Muscle of arm (tissue), 1 donor: ENCODE measurements at regions not wholly inside any gene's neighbourhood (a gene's known extent, or its start where the extent isn't known, plus 50 kb on each side); places are given as distances from the start of the nearest gene placed in this dataset.
"Not testable (repeated sequence)": the region's sequence is repeated elsewhere in the genome, so short reads cannot be mapped to it uniquely, and the experiment has no call there.

Source experiments
- DNase-seq: peaks from one replicate; pipeline ENCODE4 v3.0.0-alpha.2; 2013

DNA sequence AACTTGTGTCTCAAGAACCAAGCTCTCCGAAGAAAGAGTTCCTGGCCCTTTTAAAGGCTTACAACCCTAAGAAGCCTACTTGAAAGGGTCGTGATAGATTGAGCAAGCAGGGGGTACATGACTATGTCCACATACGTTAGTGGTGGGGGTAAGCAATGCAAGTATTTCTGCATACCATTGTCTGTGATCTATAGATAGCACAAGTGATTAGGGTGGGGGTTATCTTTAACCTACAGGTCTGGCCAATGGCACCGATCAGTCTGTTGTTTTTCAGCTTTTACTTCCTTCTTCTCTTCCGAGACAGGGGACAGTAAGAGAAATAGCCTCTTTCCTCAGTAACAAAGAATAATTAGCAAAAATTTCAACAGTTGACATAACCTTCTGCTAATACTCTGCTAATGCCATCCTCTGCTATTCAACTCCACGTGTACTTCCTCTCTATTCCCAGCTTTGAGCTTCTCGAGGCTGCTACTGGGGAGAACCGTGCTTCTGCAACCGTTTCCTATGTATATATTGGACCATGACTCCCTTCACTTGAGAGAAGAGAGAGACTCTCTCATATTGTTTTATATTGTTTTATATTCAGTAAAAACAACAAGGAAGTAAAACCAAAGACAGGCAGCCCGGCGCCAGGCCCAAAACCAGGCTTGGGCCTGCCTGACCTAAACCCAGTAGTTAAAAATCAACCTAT is 727.7 kb upstream of the NCAM2 start:
- no peak for DNase-seq

DNA sequence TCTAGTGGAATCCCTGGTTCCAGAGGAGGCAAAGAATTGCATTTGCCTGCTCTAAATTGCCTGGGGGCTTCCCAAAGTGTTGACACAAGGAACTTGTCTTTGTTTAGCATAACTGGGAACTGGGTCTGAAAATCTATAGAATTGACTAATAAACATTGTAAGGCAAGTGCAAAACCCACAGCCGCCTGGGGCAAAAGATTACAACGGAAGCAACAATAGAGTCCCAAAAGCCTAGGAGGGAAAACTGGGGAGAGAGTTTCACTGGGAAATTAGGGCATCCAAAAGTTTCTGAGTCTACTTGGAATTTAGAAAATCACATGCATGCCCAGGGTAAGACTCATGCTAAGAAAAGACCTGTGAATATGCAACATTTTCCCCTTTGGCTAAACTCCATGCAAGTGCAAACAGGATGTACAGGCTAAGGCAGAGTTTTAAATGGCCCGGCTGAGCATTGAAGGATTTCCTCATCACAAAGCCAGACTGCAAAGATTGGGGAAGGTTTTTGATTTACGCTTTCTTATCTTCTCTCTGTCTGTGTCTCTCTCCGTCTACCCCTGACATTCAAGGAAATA is 725.3 kb upstream of the NCAM2 start:
- no peak for DNase-seq

DNA sequence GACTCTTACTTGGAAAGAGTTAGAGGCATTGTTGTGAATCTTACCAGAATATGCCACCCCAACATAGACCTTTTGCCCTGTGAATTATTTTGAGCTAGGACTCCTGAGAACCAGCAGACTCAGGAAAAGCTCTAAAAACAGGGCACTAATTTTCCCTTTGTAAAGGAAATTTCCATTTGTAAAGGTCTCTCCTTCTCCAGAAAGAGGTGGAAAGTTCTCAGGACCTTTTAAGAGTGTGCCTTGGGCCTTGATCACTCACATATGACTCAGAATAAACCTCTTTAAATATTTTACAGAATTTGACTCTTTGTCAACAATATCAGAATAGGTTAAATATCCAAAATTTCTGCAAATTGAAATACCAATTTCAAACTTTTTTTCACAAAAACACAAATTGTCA is 721.8 kb upstream of the NCAM2 start:
- DNase-seq, result no peak

DNA sequence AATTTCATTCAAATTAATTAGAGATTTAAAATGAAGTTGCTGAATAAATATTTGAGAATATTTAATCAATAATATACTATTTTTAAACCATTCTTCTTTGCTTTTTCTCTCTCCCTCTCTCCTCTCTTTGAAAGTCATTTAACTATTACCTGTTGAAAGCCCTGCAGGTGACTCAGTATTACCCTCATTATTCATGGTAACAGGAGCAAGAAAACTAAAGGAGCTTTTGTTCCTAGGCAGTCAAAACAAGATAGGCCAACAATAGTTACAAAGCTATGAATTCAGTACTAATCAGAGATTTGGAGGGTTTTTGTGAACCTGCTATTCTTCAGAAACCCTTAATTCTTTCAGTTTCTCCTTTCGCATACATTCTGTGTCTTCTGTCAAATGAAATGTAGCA is 721.3 kb upstream of the NCAM2 start:
- DNase-seq, result no peak

DNA sequence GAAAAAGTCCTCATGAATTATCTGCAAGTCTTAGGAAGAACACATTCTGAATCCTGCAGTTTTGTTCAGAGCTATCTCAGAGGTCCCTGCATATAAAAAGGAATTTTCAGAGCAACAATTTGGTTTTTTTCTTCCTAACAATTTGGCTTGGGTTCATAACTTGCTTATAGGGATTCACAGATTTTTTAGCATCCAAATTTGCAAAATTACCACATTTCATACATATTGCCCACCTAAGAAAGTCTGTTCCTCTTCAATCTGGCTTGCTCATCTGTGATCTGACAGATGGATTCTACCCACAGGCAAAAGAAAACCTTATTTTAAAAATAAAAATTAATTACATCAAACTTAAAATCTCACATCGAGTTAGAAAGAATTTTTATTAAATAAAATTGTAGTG is 714.4 kb upstream of the NCAM2 start:
- no peak for DNase-seq

DNA sequence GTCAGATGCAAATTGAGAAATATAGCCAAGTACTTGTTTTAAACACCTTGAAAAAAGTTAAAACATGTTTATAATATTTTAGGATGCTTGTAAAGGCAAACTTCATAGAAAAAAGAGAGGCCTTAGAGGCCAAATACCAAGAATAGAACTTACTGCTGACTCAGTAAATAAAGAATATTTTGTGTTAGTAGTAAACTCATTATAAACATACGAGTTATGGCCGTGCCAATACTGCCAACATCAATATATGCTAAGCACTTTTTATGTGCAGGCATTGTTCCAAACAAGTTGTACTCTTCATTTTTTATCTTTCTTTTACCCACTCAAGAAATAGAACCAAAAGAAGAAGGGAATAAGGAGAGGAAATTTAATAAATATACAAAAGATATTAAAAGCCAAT is 705.9 kb upstream of the NCAM2 start:
- no peak for DNase-seq

DNA sequence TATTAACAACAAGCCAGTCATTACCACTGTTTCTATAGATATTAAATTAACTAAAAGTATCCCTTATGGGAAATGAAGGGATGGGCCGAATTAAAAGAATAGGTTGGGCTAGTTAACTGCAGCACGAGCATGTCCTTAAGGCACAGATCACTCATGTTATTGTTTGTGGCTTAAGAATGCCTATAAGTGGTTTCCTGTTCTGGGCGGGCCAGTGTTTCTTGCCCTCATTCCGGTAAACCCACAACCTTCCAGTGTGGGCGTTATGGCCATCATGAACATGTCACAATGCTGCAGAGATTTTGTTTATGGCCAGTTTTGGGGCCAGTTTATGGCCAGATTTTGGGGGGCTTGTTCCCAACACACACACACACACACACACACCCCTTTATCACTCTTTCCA is 705.4 kb upstream of the NCAM2 start:
- DNase-seq, result not testable (repeated sequence)

DNA sequence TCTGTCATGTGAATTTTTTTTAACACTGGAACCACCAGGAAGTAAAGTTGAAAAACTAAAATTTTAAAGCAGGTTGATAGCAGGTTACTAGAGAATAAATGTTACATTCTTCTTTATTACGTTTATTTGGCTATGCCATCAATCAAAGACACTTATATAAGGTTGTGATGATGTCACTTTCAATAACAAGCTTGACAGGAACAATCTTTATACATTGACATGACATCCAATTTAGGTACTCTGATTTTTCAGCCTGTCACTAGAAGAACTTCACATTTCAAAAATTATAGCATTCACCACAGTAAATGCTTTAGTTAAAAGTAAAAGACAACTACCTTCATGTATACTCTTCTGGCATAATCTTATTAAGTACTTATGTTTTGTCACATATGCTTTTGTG is 696.8 kb upstream of the NCAM2 start:
- no peak for DNase-seq

DNA sequence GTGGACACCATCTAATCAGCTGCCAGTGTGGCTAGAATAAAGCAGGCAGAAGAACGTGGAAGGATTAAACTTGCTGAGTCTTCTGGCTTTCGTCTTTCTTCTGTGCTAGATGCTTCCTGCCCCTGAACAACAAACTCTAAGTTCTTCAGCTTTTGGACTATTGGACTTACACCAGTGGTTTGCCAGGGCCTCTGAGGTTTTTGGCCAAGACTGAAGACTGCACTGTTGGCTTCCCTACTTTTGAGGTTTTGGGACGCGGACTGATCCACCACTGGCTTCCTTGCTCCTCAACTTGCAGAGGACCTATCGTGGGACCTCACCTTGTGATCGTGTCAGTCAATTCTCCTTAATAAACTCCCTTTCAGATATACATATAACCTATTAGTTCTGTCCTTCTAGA is 696.1 kb upstream of the NCAM2 start:
- DNase-seq, result no peak

DNA sequence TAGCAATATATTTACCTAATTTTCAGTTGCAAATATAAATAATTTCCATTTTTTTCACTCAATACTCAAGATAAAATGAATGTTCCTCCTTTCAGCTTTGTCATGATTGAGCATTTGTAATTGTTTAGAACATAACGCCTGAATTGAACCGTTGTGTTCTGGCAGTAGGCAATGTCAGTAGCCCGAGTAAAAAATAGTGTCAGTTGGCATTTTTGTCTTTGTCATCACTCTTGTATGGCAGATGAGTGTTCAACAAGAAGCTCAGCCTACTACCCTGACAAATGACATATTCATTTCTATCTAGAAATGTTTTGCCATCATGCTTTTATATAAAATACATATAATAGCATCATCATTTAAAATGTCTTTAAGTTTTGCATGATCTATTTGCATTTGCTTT is 691.4 kb upstream of the NCAM2 start:
- DNase-seq, result no peak

DNA sequence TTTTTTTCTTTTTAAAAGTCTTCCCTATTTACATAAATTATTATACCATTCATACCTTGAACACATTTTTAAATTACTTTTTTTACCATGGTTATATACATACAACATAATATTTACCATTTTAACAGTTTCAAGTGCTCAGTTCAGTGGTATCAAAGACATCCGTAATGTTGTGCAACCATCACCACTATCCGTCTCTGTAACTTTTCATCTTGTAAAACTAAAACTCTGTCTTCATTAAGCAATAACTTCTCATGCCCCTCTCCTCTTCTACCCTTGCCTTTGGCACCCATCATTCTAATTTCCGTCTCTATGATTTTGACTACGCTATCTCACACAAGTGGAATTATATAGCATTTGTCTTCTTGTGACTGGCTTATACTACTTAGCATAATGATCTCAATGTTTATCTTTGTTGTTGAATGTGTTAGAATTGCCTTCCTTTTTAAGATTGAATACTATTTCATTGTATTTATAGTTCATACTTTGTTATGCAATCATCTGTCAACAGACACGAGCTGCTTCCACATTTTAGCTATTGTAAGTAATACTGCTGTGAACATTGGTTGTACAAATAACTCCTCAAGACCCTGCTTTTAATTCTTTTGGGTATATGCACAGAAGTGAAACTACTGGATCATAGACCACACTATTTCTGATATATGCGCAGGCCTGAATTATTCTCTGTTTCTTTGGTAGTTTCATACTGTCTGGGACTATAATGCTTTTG is 689.5 kb upstream of the NCAM2 start:
- DNase-seq, result no peak

DNA sequence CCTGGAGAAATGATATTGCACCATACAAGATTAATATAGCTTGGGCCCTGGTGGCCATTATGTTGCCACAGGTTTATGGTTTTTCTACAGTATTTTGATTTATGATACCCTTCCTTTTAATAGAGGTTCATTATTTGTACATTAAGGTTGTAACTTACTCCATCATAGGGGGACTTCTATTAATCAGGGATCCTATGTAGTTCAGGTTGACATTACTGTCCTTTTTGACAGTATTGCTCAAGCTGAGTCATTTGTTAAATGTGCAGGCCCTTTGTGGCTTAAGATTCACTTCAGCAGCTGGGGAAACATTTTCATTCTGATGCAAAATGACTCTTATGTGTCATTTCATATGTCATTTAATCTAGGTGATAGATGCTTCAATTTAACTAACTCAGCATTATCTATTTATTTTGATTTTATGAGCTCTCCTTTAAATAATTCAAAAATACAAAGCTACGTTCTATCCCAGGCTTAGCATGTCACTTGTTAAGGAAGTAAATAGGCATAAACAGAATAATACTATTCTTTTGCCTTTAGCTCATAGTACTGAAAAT is 686.9 kb upstream of the NCAM2 start:
- DNase-seq, result no peak

DNA sequence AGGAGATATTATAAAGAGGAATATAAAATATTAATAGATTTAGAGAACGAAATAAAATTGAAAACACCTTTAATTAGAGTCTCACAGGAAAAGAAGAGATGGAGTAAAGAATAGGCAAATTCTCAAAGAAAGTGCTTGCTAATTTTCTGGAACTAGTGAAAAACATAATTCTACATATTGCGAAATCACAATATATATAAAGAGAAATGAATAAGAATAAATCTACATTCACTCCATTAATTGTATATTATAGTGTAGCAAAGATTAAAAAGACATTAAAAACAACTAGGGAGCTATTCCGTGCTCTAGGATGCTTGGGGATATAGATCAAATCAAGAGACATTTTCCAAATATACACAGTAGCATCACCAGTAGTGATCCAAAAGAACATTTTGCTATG is 685.2 kb upstream of the NCAM2 start:
- no peak for DNase-seq

DNA sequence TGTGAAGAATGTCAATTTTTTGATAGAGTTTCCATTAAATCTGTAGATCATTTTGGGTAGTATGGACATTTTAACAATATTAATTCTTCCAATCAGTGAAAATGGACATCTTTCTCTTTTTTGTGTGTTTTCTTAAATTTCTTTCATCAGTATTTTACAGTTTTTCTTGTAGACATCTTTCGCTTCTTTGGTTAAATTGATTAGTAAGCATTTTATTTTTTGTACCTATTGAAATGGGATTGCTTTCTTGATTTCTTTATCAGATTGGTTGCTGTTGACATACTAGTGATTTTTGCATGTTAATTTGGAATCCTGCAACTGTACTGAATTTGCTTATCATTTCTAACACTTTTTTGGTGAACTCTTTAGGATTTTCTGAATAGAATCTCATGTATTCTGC is 683.2 kb upstream of the NCAM2 start:
- no peak for DNase-seq

DNA sequence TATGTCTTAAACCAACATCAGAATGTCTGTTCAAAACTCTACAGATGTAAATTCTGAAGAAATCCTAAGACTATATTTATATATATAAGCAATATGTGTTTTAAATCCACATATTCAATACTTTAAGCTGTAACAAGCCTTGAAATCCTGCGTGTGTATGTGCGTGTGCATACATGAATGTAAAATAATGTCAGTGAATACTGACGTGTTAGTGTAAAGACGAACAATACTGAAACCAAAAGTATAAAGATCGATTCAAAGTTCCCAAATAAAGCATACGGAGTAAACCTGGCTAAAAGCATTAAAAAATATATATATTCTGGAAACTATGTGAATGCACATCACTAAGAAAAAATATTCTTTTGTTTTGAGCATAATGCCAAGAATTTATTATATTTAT is 668.6 kb upstream of the NCAM2 start:
- no peak for DNase-seq

DNA sequence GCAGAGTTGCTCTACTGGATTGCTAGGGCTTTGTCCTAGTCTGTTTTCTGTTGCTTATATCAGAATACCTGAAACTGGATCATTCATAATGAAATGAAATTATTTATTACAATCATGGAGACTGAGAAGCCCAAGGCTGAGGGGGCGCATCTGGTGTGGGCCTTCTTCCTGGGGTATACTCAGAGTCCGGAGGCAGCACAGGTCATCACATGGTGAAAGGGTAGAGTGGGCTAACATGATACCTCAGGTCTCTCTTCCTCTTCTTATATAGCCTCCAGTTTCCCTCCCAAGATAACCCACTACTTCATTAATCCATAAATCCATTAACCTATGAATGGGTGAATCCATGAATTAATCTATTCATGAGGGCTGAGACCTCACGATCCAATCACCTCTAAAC is 667.6 kb upstream of the NCAM2 start:
- no peak for DNase-seq

DNA sequence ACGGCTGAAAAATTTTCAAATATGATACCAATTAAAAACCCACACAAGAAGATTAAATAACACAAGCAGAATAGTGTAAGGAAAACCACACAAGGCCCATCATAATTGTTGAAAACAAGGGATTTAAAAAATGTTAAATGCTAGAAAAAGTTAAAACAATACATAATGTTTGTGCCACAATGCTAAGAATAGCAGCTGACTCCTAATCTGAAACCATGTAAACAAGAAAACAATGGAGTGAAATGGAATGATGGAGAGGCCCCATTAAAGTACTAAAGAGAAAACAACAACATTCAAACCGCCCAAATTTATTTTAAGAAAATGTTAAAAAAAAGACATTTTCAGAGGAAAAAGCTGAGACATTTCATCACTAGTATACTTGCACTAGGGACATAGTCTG is 663.6 kb upstream of the NCAM2 start:
- no peak for DNase-seq

DNA sequence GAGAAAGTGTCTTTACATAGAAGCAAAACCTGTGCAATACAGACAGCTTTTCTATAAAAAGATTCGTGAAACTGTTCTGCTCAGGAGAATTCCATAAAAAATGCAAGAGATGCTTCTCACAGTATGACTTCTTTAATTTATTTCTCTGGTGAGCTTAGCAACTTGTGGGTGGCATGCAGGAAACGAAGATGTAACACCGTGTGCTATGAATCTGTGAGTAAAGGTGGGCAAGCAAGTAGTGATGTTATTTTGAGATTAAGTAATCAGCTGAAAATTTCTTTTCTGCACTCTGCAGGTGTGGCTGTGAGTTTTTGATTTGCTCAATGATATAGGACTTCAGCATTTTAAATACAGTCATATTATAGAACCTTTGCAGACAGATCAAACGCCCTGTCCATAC is 656.8 kb upstream of the NCAM2 start:
- no peak for DNase-seq

DNA sequence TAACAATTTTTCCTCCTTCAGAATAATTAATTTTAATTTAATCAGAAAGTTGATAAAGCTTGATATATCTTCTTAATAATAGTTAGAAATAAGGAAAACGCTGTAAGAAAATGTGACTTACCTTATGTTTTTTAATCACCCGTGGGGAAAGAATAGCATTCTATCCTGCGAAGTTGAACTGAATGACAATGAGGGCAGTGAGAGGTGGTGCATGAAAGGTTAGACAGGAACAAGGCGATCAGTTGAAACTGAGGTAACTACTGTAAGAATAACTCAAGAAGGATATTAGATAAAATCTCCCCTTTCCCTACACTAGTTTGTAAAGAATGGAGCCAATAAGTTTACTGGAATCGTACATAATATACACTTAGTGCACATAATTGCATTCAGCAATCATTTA is 655.0 kb upstream of the NCAM2 start:
- no peak for DNase-seq

DNA sequence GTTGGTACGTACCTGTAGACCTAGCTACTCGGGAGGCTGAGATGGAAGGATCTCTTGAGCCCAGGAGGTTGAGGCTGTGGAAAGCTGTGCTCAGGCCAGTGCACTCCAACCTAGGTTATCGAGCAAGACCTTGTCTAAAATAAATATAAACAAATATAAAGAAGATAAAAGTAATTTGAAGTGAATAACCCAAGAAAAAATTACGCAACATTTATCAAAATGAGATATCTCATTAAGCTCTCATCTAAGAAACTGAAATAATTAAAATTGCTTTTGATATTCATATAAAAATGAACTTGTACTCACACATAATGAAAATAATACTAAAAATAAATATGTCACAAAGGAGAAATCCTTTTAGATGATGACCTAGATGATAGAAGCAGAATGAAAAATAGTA is 647.1 kb upstream of the NCAM2 start:
- DNase-seq, result no peak

DNA sequence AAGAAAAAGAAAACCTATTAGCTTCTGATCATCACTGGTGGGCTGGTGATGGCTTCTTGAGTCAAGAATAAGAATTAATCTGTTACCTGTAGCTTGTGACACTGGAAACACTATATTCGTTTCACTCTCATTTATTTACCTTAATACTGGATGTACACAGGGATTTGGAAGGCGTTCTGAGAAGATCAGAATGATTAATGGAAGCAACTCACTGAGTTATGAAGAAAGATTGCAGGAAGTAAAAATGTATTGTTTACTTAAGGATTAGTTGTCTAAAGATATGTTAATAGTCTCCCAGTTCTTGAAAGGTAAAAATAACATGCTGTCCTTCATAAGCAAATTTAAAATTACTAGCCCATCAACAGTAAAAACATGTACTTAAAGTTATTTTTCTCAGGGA is 644.9 kb upstream of the NCAM2 start:
- DNase-seq, result no peak

DNA sequence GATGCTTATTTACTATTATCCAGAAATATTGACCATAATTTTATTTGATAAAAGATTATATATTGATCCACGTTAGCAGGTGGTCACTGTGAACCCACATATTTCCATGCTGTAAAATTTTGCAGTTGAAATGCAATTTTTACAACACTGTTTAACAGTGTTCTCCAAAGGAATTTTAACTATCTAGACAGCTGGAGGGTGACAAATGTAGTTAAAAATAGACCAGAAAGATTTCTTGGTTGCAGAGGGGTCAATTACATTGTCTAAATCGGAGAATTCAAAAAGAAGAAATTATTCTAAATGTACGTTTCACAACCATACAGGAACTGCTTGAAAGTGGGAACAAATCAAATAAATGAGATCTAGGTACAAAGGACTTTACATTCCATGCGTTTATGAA is 625.2 kb upstream of the NCAM2 start:
- peak; percentile 0 for DNase-seq

DNA sequence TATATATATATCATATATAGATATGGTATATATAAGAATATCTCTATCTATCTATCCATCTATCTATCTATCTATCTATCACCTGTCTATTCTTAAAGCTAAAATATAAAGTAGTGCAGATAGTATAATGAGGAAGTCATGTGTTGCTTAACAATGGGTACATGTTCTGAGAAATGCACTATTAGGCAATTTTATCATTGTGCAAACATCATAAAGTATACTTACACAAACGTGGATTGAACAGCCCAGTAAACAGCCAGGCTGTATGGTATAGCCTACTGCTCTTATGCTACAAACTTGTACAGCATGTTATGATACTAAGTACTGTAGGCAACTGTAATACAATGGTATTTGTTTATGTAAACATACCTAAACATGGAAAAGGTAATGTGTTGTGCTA is 621.0 kb upstream of the NCAM2 start:
- no peak for DNase-seq
